HG02870 (cell line): ENCODE measurements at regions not wholly inside any gene's neighbourhood (a gene's known extent, or its start where the extent isn't known, plus 50 kb on each side); places are given as distances from the start of the nearest gene placed in this dataset.
"Not testable (repeated sequence)": the region's sequence is repeated elsewhere in the genome, so short reads cannot be mapped to it uniquely, and the experiment has no call there.

Experiments
- ATAC-seq: cut with Tn5 transposase; IDR thresholded peaks from one replicate; pipeline ENCODE4 v1.9.1; 2021; ENCODE audit warnings: mild to moderate bottlenecking, moderate library complexity; ENCODE audit not compliant: unreplicated experiment

DNA sequence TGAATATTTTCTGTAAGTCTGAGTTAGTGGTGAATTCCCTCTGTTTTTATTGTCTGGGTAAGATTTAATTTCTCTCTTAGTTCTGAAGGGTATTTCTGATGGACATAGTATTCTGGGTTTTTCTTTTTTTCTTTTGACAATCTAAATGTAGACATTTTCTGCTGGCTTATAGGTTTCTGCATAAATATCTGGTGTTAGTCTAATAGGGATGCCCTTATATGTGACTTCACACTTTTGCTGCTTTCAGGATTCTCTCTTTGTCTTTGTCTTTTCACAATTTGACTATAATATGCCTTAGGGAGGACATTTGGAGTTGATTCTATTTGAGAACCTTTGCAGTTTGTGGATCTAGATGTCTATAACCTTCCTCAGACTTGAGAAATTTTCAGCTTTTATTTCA lies 667.2 kb downstream of the EPHA7 start:
- ATAC-seq, result no peak

DNA sequence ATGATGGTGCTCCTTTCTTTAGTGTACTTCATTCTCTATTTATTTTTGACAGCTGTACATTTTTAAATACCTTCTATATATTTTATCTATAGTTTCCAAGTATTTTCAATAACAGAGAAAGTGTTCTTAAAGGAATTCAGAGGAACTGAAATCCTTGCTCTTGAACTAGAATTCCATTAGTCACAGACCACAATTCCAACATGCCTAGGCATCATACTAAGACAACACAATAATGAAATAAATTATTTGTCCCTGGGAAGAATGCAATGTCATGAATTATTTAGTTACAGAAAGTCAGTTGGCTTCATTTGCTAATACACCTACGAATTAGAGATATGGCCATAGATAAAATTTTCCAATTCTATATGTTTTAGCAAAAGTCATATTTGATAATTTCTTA lies 671.2 kb downstream of the EPHA7 start:
- ATAC-seq, result no peak

DNA sequence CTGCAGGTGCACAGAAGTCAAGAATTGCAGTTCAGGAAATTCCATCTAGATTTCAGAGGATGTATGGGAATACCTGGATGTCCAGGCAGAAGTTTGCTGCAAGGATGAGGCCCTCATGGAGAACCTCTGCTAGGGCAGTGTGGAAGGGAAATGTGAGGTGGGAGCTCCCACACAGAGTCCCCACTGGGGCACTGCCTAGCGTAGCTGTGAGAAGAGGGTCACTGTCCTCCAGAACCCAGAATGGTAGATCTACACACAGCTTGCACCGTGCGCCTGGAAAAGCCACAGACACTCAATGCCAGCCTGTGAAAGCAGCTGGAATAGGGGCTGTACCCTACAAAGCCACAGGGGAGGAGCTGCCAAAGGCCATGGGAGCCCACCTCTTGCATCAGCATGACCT lies 681.4 kb downstream of the EPHA7 start:
- no peak for ATAC-seq

DNA sequence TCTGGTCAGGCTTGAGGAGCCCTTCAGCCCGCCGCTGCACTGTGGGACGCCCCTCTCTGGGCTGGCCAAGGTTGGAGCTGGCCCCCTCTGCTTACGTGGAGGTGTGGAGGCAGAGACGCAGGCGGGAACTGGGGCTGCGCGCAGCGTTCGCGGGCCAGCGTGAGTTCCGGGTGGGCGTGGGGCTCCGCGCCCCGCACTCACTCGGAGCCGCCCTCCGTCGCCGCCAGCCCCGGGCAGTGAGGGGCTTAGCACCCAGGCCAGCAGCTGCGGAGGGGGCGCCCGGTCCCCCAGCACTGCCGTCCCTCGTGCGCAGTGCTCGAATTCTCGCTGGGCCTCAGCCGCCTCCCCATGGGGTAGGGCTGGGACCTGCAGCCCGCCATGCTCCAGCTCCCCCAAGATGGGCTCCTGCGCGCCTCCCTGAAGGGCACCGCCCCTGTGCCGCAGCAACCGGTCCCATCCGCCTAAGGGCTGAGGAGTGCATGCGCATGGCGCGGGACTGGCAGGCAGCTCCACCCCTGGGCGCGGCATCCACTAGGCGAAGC lies 695.9 kb downstream of the EPHA7 start:
- no peak for ATAC-seq

DNA sequence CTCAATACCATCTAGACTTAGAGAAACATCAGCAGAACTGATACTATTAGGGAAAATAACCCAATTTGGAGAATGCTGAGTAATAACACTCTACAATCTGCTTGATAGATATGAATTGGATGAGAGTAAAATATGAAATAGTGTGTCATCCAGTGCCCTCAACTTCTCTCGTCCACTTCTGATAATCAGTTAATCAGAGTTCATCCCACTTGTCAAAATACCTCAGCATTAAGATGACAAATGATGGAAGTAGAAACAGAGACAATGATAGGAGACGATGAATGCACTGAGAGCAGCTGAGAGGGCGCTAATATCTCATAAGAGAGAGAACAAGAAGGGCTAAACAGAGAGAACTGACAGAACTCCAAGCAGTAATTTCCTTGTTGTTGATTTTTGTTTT lies 699.6 kb downstream of the EPHA7 start:
- ATAC-seq, result no peak

DNA sequence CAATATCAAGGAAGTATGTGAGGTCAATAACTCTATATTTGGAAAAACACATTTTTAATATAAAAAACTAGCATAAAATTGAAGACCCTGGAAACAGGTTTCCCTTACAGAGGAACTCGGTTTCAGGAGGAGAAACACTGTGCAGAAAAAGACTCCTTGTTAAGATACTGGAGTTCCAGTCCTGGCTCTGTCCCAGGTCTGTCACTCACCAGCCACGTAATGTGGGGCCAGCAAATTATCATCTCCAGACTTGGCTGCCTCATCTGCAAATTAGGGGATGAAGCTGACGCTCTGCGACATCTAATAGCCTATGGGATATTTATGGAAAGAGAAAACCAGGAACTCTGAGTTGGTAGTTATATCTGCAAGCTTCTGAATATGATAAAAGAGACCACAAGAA lies 702.7 kb downstream of the EPHA7 start:
- ATAC-seq, result no peak

DNA sequence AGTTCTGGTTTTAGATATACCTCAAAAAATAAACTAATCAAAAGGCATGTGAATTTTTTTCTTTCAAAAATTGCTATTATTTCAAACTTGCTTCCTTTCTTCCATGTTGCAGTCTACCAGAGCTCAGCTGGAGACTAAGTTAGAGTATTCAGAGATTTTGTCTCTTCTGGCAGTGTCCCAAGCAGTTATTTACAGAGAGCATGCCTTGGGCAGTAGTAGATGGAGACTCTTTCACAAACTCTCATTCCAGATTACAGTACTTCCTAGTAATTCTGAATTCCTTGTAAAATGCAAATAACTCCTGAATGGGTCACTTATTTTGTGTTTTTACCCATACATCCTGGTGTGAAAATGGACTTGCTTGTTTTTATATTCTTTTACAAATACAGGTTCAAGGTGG lies 703.4 kb downstream of the EPHA7 start:
- no peak for ATAC-seq

DNA sequence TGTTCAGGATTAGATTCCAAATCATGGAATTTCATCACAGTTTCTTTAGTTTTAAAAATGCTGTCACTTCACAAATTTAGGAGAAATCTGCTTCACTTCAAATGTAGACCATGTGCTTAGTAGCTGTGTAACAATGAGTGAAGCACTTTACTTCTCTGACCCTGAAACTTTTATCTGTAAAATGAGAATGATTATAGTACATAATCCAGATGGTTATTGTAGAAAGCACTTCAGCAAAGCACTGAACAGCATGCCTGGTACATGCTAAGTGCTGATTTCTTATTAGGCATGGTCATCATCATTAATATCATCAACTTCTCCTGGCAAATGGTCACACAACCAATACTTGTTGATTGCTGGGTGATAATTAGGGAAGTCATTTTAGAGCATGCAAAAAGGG lies 705.0 kb downstream of the EPHA7 start:
- ATAC-seq, result no peak

DNA sequence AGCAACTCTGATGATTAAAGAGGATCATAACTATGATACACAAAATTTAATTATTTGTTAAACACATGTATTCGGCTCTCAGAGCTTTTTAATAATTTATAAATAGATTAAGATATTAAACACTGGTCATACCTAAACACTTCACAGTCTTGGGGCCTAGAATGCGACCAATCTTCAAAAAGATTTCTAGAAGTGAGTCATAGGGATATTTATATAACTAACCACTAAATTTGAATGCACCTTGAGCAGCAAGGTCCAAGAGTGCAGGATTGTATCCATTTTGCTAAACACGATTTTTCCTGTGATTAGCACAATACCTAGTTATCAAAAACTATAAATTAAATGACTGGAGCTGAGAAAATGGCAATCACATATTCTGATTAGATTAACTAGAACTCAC lies 709.3 kb downstream of the EPHA7 start:
- peak; percentile 80 for ATAC-seq

DNA sequence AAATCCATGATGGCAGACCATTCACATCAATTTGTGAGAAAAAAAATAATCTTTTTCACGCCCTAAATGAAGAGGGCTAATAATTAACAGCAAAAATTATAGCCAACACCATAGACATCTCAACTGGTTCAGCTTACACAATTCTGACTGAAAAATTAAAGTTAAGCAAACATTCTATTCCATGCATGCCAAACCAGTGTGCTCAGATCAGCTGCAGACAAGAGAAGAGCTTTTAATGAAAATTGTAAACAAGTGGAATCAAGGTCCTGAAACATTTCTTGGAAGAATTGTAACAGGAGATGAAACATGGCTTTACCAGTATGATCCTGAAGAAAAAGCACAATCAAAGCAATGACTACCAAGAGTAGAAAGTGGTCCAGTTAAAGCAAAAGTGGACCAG lies 710.4 kb downstream of the EPHA7 start:
- no peak for ATAC-seq

DNA sequence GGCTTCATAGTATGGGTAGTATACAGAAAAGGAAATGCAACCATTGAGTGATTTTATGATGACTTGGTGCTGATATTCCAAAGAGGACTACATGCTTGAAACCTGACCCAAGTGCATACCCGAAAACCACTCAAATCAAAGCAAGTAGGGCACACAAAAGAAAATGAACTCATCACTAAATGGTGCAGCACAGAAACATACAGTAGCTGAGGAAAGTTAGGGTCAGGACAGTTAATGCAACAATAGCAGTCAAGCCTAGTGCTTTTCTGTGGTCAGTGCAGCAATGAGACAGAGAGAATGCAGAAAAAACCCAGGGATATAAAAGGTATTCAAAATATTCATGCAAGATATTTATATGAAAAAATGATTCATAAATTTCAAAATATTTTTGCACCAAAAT lies 711.1 kb downstream of the EPHA7 start:
- no peak for ATAC-seq

DNA sequence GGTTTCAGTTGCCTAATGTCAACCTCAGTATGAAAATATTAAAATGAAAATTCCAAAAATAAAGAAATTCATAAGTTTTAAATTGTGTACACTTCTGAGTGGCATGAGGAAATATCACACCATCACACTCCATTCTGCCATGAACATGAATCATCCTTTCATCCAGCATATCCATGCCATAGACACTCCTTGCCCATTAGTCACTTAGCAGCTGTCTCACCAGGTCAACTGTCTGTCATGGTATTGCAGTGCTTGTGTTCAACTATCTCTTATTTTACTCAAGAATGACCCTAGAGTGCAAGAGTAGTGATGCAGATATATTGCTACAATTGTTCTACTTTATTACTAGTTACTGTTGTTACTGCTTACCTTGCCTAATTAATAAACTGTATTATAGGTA lies 712.4 kb downstream of the EPHA7 start:
- no peak for ATAC-seq

DNA sequence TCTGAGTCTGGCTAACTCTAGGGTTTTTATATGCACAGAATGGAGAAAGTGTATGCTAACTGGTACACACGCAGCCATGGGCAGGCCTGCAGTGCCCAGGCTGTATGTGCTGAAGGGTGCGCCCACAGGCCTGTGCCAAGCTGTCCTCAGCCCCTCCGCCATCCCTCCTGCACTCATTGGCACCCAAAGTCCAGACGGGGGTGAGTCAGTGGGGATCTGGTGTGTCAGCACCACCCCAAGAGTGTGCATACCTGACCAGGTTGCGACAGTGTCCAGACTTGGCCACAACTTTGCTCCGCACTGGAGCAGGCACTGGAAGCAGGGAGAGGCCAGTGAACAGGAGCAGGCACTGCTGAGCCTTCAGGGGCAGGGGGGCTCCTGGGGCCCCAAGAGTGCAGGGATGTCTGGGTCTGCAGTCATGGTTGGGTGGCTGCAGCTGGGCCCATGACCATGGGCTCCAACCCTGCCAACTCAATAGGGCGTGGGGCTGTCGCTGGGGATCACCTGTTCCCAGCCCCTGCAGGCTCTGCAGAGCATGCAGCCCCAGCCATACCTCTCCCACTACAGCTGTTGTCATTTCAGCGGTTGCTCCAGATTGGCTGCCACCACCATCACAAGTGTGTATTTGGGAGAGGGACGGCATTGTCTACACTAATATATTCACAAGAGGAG lies 717.8 kb downstream of the EPHA7 start:
- no peak for ATAC-seq

DNA sequence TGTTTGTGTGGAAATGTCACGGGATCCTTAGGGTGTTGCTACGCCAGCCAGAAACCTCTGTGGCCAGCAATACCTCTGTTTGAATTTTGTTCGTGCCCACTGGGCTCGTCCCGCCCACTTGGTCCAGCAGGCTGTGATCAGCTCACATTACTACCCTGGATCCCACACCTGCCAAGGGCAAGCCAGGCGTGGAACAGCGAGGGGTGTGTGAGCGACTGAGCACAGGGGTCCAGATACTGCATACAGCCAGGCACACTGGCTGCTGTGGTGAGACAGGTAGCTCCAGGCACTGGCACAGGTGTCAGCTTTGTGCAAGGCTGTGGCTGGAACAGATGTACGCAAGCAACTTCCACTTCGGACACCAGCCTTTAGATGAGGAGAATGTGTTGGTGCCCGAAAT lies 718.9 kb downstream of the EPHA7 start:
- ATAC-seq, result no peak

DNA sequence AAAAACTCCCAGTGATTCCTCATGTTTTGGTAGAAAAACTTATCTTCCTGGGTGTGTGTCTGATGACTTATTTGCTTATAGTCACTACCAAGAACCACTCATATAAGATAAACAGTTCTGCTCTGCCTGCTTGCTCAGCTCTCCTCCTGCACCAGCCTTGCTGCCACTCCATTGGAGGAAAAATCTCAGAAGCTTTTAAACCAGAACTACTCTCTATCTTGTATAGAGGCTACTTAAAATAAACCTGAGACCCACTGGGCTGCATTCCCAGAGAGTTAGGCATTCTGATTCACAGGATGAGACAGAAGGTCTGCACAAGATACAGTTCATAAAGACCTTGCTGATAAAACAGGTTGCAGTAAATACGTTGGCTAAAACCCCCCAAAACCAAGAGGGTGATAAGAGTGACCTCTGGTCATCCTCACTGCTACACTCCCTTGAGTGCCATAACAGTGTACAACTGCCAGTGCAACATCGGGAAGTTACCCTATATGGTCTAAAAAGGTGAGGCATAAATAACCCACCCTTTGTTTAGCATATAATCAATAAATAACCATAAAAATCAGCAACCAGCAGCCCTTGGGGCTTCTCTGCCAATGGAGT lies 728.3 kb downstream of the EPHA7 start:
- no peak for ATAC-seq

DNA sequence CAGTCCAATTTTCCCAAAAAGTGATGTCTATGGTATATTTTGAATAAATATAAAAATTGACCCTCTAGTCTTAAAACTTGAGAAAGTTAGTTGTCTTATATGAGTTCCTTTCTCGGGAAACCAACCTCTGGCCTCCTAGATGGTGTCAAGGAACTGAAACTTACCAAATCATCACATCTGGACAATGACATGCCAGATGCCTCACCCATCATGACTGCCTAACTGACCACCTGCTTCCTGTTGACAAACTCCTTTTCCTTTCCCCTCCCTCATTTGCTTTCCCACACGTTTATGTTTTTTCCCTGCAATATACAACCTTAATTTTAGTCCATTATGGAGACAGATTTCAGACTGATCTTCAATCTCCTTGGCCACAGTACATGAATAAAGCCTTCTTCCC lies 731.0 kb downstream of the EPHA7 start:
- ATAC-seq, result no peak

DNA sequence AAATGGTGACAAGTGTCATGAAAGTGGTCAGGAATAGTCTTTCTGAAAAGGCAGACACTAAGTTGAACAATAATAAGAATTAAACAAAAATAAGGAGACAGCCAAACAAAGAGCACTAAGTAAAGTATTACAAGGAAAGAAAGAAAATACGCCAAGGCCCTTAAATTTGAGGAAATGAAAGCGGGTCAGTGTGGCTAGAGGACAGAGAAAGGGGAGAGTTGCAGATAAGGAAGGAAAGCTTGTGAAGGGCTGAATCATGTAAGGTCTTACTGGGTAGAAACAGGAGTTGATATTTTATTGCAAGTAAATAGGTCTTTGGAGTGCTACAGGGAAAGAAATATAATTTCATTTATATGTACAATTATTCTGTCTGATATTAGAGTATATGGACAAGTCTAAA lies 732.1 kb downstream of the EPHA7 start:
- ATAC-seq, result no peak

DNA sequence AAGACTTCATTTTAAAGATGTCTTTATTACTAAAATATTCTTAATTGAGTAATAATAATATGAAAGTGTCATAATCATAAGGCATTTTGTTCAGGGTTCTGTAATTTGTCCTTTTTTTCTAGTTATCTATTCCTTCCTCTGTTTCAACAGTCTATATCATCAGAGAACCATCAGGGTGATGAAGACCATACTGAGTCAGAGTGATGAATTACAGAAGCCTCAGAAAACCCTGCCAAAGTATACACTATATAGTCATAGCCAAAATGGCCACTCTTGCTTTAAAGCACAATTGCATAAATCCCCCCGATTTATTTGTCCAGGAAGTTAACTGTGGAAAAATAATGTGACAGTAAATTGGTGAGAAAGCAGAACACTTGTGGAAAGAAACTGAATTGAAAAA lies 735.0 kb downstream of the EPHA7 start:
- no peak for ATAC-seq

DNA sequence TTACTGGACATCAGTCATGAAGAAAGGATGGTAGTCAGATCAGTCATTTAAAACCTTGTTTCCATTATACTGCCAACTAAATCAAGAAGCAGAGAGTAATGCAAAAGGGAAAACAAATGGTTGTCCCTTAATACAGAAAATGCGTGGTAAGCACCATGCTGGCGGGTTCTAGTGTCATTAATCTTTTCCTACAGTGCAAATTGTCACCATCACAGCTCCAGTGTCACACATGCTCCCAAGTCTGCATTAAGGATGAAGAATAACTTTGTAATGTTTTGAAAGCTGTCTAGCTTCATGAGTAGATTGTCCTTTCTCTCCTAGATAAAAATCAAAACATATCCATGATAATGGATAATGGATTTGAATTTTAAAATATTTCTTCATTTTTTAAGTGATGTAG lies 735.6 kb downstream of the EPHA7 start:
- no peak for ATAC-seq

DNA sequence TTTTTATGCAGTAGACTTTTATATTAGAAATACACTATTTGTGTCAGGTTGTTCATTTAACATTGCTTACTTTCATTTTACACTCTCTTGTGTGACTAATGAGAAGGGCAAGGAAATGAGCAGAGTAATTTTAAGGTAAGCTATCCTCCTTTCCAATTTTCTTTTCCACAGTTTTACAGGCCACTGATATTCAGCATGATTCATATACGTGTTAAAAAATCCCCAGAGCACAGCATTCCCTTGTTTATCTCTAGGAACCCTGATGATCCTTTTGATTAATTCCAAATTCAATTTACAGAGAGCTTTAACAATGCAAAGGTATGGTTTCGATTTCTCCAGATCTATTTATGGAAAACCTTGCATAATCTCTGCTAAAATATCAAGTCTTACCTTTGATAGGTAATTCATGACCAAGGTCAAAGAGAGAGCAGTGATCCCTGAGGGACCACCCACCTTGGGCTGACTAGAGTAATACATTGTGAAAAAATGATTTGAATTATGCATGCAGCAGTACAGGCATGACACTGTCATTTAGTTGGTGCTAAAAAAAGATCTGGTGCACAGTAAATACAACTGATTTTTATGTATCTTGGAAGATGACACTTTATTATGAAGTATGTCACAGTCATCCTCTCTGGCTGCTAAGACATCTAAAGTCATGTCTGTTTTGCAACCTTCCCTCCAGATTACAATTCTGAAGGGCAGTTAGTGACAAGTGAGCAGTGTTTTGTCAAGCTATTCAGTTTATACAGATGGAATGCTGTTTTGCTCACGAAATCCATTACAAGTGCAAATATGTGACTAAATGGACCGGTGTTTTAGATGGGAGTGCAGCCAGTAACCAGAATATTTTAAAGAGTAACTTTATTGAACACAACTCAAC lies 736.6 kb downstream of the EPHA7 start:
- ATAC-seq, result no peak

DNA sequence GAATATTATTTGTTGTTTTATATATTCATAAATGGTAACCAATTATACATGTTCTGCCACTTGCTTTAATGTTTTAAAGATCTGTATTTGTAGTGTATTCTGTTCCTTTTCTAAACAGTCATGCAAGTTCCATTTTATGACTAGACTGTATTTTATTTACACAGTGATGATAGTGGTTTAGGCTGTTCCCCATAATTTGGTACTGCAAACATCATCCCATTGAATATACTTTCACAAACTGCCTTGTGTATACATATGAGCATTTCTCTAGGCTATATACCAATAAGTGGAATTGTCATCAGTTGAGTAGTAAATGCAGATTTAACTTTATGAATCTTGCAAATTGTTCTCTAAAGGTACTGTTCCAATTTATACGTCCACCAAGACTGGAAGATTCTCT lies 738.0 kb downstream of the EPHA7 start:
- no peak for ATAC-seq

DNA sequence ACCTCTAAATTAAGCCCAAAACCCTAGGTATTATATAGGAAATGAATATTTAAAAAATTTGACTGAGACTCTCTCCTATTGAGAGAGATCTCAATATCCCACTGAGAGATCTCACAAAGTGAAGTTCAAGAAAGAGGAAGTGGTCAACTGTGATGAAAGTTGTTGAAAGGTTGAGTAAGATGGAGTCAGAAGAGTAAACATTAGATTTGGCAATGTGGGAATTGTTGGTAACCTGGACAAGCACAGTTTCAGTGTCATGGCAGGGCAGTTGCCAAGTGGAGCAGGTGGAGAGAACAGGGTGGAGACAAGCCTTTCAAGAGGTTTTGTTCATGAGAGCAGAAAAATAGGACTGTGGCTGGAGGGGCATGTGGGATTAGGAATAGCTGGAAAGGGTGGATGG lies 747.9 kb downstream of the EPHA7 start:
- ATAC-seq, result not testable (repeated sequence)
